Calu3 (cell line): ENCODE measurements at regions not wholly inside any gene's neighbourhood (a gene's known extent, or its start where the extent isn't known, plus 50 kb on each side); places are given as distances from the start of the nearest gene placed in this dataset.

Source experiments
- BruUV-seq: library from RNA; stranded (reverse); fragments of 400-500 nt; replicated peaks from 2 replicates; lab custom pipeline; 2021; lab: Mats Ljungman, UMichigan
- CTCF ChIA-PET: fragments of 300-600 bp; sonication (Branson Sonifier 250); formaldehyde crosslinking; loops from one replicate; lab custom pipeline; 2022; ENCODE audit warnings: antibody characterized with exemption; lab: Charles Lee
- DNase-seq: peaks from one replicate; pipeline ENCODE4 v3.0.0; 2022
- H3K27ac Mint-ChIP-seq: one replicate; pipeline ENCODE4 v1.8.0; 2022; ENCODE audit warnings: mixed read lengths; ENCODE audit not compliant: unreplicated experiment
- H3K27me3 Mint-ChIP-seq: one replicate; pipeline ENCODE4 v1.8.0; 2022; ENCODE audit warnings: mixed read lengths; ENCODE audit not compliant: unreplicated experiment
- H3K36me3 Mint-ChIP-seq: one replicate; pipeline ENCODE4 v1.8.0; 2022; ENCODE audit warnings: mild to moderate bottlenecking, moderate library complexity, mixed read lengths; ENCODE audit not compliant: insufficient read depth, unreplicated experiment
- H3K4me1 Mint-ChIP-seq: one replicate; pipeline ENCODE4 v1.8.0; 2022; ENCODE audit warnings: mild to moderate bottlenecking, low read depth, mixed read lengths; ENCODE audit not compliant: unreplicated experiment
- H3K4me3 Mint-ChIP-seq: one replicate; pipeline ENCODE4 v1.8.0; 2022; ENCODE audit warnings: mild to moderate bottlenecking, low read depth, moderate library complexity, mixed read lengths; ENCODE audit not compliant: unreplicated experiment
- H3K9me3 Mint-ChIP-seq: one replicate; pipeline ENCODE4 v1.8.0; 2022; ENCODE audit warnings: low read depth, mixed read lengths; ENCODE audit not compliant: unreplicated experiment
- CTCF ChIP-seq: fragments of 200-600 bp; IDR thresholded peaks from one replicate; pipeline ENCODE4 v1.8.0; 2022; ENCODE audit warnings: antibody characterized with exemption; ENCODE audit not compliant: unreplicated experiment
- intact Hi-C: fragments of 100-400 bp; cut with micrococcal nuclease; formaldehyde crosslinking; loops from one replicate; pipeline ENCODE4 v1.10.0; 2022; ENCODE audit not compliant: unreplicated experiment

GRCh38 chr10:128869101-128869749, 597.8 kb upstream of the MGMT start:
- H3K4me3 Mint-ChIP-seq, result no peak overlapping the region
- DNase-seq, result no peak
- no peaks in the 10 kb centered on the region for H3K36me3 Mint-ChIP-seq
- BruUV-seq, result no TSS peak
- no peak for TF ChIP-seq CTCF
- H3K9me3 Mint-ChIP-seq, result peaks cover 16% of the 10 kb centered on the region
- intact Hi-C loops, result no loop called here
- no peaks in the 10 kb centered on the region for H3K4me1 Mint-ChIP-seq
- CTCF ChIA-PET, result no interaction called here
- no peaks in the 10 kb centered on the region for H3K27me3 Mint-ChIP-seq
- H3K27ac Mint-ChIP-seq, result no peak overlapping the region

GRCh38 chr10:128870830-128871597, 596.0 kb upstream of the MGMT start:
- TF ChIP-seq CTCF, result no peak
- CTCF ChIA-PET, result no interaction called here
- intact Hi-C loops, result no loop called here
- Mint-ChIP-seq H3K36me3 (no peaks in the 10 kb centered on the region), H3K9me3 (peaks cover 16% of the 10 kb centered on the region), H3K4me1 (no peaks in the 10 kb centered on the region), H3K27me3 (no peaks in the 10 kb centered on the region), H3K4me3 (no peak overlapping the region), H3K27ac (no peak overlapping the region)
- BruUV-seq, result no TSS peak
- DNase-seq, result no peak

- intact Hi-C loops, result no loop called here
- CTCF ChIA-PET, result no interaction called here
- no peaks in the 10 kb centered on the region for H3K4me1 Mint-ChIP-seq
Measured at GRCh38 chr10:128871671-128872231, 595.3 kb upstream of the MGMT start.

More at GRCh38 chr10:128871671-128872231, 595.3 kb upstream of the MGMT start:
- peaks cover 13% of the 10 kb centered on the region for H3K9me3 Mint-ChIP-seq
- no peaks in the 10 kb centered on the region for H3K27me3 Mint-ChIP-seq
- no peak for TF ChIP-seq CTCF
- BruUV-seq, result no TSS peak
- DNase-seq, result no peak
- H3K4me3 Mint-ChIP-seq, result no peak overlapping the region
- no peaks in the 10 kb centered on the region for H3K36me3 Mint-ChIP-seq
- H3K27ac Mint-ChIP-seq, result no peak overlapping the region
